ENCODE measurements at regions not wholly inside any gene's neighbourhood (a gene's known extent, or its start where the extent isn't known, plus 50 kb on each side); places are given as distances from the start of the nearest gene placed in this dataset.

DNA sequence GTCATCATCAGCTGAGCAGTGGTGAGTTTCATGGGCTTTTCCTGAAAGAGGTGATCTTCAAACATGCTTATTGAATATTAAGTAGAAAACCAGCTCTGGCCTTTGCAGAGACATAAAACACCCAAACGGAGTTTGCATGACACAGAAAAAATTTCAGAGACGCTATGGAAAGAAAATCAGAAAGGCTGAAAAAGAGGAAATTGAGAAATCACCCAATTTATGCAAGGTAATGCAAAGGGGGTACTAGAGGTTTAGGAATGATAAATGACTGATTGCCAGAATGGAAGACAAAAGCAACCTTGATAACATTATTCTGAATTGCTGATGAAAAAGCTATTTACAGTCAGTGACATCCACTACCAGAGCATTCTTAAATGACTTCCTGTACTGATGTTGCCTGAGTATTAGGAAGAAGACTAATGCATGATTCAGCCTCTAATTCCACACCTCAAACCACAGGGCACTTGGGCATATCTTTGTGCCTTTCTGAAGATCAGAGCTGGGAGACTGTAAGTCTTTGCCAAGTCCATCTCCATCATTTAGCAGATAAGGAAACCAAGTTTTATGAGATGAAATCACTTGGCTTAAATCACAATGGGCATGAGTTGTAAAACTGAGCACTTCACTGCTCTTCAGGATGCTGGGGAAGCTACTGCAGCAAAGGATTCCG lies 565.7 kb downstream of the PPARGC1A start:
- DNase-seq: no peak

GRCh38 chr4:23323436-23323835 lies 566.4 kb downstream of the PPARGC1A start:
- no peak for DNase-seq

DNA sequence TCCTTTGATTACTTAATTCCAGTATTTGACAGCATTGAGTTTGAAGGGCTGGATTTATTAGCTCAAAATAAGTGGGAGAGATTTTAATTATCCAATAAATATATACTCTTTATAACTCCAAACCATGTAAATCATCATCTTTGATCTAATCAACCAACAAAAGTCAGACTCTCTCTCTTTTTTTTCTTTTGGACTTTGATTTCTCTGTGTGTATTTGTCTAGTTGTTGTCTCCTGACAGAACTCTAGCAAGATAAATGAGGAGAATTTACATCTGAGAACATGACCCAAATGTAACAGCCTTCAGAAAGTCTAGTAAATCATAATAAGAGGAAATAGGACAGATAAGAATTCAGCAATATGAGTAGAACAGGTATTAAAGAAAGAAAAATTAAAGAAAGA lies 567.1 kb downstream of the PPARGC1A start:
- DNase-seq: no peak

DNA sequence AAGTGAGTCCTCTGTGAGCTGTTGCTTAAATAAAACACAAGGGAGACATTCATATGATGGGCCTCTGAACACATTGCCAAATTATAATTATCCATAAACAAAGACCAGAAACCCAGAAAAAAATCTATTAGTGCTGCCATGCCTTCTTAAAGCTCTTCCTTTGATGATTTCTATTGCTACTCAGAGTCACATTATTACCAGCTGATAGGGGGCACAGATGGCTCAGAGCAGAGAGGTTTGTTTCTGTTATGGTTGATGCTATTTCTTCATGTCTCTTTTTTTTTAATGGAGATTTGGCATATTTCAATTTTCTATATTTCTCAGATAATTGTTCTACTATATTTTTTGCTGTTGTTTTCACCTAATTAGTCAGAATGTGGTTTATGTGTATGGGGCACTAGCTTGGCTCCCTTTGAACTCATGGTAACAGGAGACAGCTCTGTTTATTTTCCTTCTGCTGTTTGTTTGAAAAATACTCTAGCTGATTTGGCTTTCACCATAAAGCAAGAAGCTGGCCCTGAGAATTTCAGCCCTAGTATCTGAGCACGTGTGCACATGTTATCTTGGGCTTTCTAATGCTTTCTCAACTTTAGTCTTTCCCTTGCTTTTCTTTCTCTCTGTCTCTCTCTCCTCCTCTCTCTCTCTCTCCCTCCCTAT lies 568.8 kb downstream of the PPARGC1A start:
- DNase-seq: no peak

DNA sequence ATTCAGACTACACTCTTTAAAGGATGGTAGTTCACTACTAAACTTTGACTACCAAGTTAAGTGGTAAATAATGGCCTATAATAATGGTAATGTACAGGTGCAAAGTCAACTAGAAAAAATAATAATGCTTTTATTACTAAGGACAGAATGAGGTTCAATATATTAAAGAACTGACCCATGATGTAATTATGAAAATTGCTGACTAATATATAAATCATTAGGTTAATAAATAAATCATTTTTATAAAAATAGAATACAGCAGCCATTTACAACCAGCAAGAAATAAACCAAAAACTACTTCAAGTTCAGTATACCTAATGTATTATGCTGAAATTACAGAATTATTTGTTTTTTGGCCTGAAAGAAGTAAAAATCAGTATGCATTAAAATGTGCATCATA lies 577.2 kb downstream of the PPARGC1A start:
- DNase-seq: no peak

DNA sequence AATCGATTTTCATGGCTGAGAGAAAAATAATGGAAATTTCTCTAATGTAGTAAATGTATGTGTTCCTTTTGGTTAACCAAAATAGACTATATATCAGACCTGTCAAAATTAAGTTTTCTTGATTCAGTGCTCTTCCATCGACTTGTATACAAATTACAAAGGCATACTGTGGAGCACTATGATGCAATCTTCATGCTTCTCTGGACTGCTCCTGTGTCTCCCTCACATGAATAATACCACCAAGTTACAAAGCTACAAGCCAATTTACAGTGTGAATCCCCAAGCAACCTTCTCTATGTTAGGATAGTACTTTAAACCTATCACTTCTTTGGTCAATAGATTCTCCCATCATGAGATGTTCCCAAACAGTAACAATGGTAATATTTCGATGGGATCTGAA lies 577.9 kb downstream of the PPARGC1A start:
- DNase-seq: no peak

- DNase-seq: no peak
These were observed 584.8 kb downstream of the PPARGC1A start for GRCh38 chr4:23305026-23305425.

GRCh38 chr4:23298371-23298770 lies 591.5 kb downstream of the PPARGC1A start:
- no peak for DNase-seq

- DNase-seq: no peak
These were observed 592.5 kb downstream of the PPARGC1A start for GRCh38 chr4:23297327-23297726.

- DNase-seq: no peak
These were observed 598.4 kb downstream of the GBA3 start for GRCh38 chr4:23291139-23291538.

DNA sequence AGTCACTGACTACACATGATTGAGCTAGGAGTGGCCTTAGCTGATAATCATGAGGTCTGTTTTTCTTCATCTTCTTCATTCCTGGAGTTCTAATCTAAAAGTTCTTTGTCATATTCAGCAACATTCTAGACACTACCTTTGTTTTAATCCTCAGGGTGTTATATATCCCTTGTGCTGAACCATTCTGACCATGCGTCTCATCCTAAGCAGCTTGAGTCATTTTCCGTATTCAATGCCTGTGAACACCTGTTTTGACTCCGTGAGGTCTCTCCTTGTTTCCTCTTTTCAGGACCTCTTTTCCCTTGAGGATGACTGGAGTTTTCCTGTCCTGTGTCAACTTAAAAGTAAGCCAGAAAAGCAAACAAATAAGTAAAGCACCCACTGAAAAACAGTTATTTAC lies 597.9 kb downstream of the GBA3 start:
- no peak for DNase-seq

DNA sequence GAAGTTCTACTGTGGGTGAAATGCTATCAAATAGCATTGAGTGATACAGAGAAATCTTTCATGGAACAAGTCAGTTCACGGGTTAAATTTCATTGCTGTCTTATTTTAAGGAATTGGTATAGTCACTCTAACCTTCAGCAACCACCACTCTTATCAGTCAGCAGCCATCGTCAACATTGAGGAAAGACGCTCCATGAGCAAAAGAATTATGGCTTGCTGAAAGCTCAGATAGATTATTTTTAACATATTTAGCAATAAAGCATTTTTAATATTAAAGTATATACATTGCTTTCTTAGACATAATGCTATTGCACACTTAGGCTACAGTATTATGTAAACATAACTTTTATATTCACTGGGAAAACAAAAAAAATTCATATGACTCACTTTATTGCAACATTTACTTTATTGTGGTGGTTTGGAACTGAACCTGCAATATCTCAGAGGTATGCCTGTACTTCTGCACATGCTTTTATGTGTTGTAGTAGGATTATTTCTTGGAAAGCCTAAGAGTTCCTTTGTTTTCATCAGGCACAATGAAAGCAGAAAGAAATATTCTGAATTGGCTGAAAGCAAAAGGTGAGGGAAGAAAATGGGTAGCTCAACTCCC lies 586.7 kb downstream of the GBA3 start:
- DNase-seq: no peak

GRCh38 chr4:23278845-23279244 lies 586.1 kb downstream of the GBA3 start:
- DNase-seq: no peak

GRCh38 chr4:23276076-23276475 lies 583.3 kb downstream of the GBA3 start:
- DNase-seq: no peak

DNA sequence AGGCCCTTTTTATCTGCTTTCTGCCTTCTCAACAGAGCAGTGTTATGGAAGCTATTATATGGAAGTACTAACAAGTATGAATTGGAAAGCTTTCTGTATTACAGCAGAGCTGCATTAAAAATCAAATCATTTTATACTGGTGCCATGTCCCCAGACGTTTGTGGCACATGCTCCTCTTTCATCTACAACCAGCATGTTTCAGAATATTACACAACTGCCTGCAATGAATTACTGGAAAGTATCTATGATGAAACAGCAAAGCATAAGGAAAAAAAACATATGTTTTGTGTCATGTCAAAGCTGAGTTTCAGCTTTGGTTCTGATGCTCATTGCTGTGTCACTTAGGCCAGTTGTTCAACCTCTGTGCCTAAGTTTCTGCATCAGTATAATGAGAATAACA lies 576.8 kb downstream of the GBA3 start:
- DNase-seq: no peak

DNA sequence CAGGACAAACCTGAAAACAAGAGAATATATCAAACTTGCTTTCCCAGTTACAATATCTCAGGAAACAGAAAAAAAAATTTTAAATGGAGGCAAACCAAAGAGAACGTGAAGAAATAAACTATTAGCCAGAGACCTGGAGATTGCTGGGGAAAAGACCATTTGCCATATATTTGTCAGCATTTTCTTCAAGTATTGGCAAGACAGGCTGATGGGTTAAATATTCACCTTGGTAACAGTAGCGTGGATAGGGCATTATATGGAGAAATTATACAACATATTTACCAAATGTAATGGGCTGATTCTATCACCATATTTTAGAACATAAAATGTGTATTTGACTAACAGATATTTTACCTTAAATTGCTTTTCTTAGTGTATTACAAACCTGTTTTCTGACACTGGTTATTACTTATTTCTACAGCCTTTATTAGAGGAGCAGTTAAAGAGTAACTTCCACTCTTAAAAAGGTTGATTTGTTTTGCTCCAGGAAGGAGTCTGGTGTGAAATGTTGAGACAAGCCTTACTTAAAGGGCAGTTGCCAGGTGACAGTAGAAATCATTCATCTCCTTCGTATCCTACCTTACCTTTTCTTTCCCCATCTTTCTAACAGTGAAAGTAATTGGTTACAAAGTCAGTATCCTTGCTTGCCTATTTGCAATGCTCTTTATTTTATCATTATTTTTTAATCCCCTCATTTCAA lies 575.5 kb downstream of the GBA3 start:
- DNase-seq: no peak

DNA sequence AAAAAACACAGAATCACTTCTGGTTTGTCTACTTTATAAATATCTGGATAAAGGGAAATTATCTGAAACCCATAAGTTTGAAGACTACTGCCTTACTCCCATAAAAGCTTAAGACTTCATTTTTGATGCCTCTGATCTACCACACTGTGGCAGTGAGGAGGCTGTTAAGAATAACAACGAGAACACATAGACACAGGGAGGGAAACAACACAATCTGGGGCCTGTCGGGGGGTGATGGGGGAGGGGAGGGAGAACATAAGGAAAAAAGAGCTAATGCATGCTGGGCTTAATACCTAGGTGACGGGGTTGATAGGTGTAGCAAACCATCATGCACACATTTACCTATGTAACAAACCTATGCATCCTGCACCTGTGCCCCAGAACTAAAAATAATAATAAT lies 573.7 kb downstream of the GBA3 start:
- DNase-seq: no peak

DNA sequence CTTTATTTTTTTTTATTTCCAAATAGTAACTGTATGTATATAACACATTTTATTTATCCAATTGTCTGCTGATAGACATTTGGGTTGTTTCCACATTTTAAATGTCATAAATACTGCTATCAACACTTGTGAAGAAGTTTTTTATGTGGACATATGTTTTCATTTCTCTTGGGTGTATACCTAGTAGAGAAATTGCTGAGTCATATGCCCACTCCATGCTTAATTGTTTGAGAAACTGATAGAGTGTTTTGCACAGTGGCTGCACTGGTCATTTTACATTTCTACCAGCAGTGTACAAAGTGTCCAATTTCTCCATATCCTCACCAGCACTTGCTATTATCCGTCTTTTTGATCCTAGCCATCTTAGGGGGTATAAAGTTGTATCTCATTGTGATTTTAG lies 567.8 kb downstream of the GBA3 start:
- no peak for DNase-seq

GRCh38 chr4:23245203-23245832 lies 552.6 kb downstream of the GBA3 start:
- DNase-seq: no peak

- no peak for DNase-seq
These were observed 550.2 kb downstream of the GBA3 start for GRCh38 chr4:23242962-23243361.

- DNase-seq: no peak
These were observed 548.7 kb downstream of the GBA3 start for GRCh38 chr4:23241408-23241807.

- no peak for DNase-seq
These were observed 546.1 kb downstream of the GBA3 start for GRCh38 chr4:23238848-23239247.

- DNase-seq: no peak
These were observed 545.0 kb downstream of the GBA3 start for GRCh38 chr4:23237771-23238170.
